ENCODE measurements at regions not wholly inside any gene's neighbourhood (a gene's known extent, or its start where the extent isn't known, plus 50 kb on each side); places are given as distances from the start of the nearest gene placed in this dataset.

GRCh38 chr9:108015690-108016089, 526.1 kb upstream of the KLF4 start:
- no peak for TF ChIP-seq CTCF (IDR thresholded peaks at IDR 0.05; ENCODE audit: insufficient read depth, low read depth, low read length)
- TF ChIP-seq EZH2 (IDR thresholded peaks at IDR 0.05; ENCODE audit: insufficient read depth, low read length) = no peak

Measured in astrocyte (in vitro differentiated cells and primary cell).